ENCODE measurements at regions not wholly inside any gene's neighbourhood (a gene's known extent, or its start where the extent isn't known, plus 50 kb on each side); places are given as distances from the start of the nearest gene placed in this dataset.

DNA sequence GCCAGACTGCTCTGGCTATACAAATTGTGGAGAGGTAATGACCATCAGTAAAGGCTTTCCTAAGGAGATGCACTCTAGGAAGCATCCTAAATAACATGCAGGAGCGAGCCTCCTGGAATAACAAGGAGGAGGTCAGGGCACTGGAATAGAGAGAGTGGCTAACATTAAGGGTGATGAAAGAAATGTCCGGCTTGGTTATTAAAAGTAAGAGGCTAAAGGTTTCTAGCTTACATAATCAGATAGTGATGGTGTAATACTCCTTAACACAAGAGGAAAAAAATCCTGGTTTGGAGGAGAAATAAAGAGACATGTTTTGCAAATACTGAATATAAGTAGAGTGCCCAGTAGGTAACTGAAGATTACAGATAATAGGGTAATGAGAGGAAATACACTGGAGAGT, 365.7 kb downstream of the ZEB2 start:
- DNase-seq, result no peak

DNA sequence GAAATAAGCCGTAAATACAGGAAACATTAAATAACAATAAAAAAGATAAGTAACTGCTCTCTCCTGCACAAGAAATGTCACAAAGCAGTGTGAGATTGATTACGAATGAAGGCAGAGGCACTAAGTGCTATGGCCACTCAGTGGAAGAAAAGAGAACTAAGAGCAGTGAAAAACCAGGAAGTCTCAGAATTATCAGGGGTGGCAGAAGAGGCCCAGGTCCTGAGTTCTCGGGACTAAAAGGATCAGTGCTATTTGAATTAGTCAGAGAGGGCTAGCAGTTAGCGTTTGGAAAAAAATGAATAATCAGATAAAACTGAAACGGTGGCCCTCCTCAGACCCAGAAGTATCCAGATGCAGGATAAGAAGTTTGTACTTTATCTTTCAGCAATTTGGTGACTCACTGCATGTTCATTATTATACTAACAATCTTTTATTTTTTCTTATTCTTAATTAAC, 367.1 kb downstream of the ZEB2 start:
- DNase-seq, result no peak

DNA sequence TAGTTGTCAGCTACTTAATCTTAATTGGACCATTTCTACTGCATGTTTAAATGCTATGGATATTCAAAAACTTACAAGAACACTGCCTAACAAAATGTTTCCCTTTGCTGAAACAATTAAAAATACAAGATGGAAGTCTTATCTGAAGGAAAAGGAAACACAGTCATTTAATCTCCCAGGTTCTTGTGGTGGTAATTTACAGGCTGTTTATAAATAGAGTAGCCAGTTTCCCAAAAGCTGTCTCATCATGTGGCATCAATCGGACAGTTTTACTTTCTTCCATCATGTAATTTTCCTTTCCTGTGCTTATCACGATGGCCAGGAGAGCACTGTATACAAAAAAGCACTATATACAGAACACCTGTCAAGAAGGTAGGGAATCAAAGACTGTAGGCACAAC, 368.1 kb downstream of the ZEB2 start:
- DNase-seq, result no peak

DNA sequence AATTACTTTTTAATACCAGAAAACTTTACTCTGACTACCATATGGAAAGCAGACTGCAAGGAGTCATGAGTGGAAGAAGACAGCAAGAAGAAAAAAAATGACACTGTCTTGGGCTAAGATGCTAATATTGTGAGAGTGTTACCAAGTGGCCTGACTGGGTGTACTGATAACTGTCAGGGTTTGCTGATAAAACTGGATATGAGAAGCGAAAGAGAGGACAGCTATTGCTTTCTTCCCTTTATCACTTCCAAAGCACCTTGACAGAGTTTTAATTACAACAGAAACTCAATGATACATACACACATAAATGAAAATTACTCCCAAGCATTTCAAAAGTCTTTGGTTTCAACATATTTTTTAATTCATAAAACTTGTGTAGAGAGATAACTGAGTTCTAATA, 368.5 kb downstream of the ZEB2 start:
- DNase-seq, result no peak

DNA sequence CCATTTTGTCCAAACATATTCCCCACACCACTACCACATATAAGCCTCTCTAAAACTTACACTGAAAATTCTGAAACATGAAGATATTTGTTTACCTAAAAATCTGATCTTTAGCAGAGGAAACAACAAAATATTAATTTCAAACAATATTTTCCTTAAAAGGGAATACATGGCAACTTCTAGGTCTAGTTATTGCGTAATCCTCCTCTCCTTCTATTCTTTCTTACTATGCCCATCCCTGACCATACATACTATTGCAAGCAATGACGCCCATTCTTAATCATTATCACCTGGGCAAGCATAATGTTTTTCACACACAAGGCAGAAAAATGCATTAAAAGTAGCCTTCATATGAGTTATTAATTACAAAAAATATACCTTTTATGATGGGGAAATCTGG, 372.6 kb downstream of the ZEB2 start:
- no peak for DNase-seq

DNA sequence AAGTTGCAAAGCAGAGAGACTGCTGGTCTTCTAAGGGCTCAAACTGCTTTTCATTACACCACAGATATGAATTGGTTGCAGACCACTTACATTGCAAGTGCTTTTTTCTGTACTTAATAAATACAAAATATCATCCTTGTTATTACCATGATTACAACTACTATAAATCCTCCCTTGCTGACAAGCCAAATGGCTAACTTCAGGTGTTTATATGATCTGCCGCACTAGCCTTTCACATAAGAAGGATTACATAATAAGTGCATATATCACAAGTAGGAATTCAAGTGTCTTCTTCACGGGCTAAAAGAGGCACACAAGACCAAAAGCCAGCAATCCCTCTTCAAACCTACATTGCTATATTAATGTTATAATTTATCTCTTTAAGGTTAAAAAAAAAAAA, 373.0 kb downstream of the ZEB2 start:
- DNase-seq, result no peak

DNA sequence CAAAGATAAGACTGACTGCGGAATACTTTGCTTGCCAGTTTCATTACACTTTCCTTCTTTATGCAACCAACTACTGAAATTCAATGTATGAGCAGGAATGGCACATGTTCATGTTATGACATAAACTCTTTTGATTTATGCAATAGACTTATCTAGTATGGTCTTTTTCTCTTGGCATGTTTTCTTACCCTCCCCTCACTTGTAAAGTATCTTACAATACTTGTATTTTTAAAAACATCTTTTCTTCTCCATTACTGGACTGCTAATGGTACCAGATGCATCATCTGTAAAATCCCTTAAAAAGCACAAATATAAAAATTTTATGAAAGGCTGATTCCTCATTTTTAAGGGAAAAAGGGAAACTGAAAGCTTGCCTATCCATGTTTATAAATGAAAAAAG, 373.8 kb downstream of the ZEB2 start:
- DNase-seq, result no peak

DNA sequence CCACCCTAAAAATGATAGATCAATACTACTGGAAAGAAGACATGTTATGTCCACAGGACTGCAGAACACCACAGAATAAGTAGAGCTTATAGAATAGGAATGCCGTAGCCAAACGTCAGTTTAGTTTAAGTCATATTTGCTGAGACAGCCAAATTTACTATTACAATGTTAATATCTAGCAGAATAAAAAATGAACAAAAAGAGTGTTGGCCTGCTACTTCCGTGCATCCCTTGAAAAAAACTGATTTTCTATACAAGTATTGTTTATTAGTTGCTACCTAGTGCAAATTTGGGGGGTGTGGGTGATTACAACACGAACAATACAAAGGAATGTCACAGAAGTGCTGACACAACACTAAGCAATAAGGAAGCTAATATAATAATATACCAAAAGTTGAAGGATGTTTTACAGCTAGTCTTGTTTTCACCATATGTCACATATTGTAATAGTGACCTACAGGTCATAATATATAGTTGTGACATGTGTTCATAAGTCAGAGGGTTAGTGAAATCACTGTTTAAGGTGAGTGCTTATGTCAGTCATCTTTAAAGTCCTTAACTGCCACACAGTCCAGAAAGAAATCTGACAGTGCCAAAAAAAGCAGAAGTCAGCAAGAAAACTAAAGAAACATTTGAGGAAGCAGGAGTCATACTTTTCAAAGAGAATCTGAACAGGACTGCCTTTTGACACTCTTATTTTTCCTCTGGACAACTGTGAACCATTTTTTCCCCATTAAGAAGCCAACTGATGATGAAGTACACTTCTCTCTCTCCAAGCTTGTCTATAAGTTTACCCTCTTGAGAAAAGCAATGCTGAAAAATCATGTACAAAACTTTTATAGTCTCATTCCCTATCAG, 376.4 kb downstream of the ZEB2 start:
- no peak for DNase-seq

DNA sequence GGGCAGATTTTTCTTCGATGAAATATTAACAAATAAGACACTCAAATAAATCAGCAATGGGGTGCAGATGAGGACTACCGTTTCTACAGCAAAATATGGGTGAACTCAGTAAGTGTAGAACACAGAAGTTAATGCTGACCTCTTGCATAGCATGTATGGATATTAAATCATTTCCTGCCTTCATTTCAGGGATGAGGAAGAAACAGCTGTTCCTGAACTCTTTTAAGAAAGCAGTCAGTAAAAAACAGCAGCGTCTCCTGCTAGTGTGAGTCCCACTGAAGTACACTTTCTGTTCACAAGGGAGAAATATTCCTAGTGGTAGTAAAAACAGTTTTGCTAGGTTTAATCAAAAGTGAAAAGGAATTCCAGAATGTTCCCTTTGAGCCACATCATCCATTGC, 379.0 kb downstream of the ZEB2 start:
- no peak for DNase-seq

DNA sequence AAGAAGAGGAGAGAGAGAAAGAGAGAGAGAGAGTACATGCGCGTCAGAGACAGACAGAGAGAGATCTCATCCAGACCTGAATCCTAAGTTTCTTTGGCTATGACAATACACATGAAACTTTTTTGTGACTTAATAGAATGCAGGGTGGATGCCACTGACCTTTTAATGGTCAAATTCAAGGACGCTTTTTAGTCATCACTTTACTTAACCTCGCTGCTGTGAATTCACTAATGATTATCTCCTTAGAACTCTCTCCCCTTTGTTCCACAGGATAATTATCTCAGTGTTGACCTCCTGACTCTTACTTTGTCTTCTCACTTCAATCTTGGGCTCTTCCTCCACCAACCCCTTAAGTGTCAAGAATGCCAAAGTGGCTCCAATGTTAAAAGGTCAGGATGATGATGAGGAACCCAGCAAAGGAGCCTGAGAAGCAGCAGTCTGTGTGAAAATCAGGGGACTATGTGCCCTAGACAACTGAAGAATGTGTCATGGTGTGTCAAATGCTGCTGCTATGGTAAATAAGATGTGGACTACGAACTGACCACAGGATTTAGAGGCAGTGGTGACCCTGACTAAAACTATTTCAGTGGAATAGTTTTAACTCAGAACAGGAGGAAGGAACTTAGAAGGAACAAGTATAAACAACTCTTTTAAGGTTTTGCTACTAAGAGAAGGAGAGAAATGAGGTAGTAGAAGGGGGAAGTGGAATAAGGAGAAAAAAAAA, 382.1 kb downstream of the ZEB2 start:
- DNase-seq, result no peak

DNA sequence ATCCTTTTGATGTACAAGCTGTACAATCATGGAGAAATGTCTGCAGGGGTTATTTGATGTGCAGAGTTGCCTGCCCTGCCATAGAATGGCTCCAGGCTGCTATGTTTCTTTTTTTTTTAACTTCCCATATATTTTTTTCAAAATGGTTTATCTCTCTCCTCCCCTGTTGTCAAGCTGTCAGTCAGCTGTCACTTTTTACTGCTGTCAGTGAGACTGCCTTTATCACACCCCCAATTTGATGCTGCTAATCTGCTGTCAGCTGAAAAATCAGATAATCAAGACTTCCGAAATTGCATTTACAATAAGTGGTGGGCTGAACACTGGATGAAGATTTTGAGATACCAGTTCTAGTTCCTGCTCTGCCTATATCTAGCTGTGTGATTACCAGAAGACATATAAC, 382.6 kb downstream of the ZEB2 start:
- DNase-seq, result no peak

DNA sequence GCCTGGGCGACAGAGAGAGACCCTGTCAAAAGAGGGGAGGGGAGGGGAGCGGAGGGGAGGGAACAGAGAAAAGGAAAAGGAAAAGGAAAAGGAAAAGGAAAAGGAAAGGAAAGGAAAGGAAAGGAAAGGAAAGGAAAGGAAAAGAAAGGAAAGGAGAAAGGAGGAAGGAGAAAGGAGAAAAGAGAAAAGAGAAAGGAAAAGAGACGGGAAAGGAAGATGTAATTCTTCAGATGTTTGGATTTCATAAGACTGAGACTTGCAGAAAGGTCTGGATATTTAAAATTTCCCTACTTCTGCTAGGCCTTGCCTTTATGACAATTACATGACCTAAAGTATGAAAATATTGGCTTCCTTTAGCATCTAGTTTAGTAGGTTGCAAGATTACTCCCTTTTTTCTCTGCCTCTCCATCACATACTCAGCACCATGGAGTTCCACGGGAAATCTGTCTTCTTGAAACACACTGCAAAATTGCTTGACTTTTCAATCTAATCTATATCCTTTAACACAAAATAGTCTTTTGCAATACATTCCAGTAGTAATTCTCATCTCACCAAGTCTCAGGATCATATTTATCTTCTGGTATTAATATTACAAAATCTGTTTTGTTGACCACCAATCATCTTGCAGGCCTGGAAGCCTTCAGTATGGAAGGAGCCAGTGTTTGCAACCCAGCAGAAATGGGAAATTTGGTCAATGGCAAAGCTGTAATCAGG, 383.5 kb downstream of the ZEB2 start:
- no peak for DNase-seq

DNA sequence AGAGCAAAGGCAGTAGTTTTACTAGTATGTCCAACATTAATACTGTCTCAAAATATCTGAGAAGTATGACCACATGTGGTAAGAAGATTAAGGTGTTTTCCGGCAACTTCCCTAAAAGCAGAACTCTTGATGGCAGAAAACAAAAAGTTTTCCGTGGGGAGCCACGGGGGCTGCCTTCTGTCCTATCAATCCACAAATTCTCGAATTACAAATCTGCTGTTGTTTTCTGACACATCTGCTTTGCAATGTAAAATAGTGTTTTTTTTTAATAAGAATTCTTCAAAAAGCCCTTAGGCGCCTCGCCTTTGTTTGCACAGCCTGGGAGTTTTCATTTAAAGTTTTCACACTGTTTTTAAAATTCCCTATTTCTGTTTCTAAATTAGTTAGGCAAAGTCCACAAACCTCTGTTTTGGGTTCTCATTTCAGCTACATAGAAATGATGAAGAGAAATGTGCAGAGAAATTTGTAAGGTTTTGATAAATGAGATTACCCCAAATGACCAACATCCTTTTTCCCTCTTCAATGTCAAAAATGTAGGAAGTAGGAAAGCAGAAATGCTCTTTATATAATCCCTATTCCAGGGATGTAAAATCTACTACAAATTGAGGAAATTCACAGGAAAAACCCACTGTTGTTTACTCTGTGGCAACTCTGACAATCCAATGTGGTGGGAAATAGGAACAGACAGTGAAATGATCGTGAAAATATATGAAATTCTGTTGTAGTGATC, 385.8 kb downstream of the ZEB2 start:
- no peak for DNase-seq

DNA sequence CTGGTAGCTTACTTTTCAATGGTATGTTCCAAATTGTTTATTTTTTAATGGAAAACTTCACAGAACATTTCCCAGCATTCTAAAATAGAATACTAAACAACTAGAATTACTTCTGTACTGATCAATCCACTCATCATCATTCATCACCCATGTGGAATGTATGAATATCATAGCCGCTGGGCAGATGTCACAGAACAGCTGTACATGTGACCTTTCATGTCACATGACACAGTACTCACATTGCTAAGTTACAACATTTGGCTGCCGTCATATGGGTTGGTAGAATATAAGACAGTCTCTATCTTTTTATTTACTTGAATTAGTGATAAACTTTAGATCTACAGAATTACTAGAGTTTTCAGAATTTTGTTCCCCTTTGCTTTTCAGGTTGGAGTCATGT, 387.6 kb downstream of the ZEB2 start:
- DNase-seq, result no peak

DNA sequence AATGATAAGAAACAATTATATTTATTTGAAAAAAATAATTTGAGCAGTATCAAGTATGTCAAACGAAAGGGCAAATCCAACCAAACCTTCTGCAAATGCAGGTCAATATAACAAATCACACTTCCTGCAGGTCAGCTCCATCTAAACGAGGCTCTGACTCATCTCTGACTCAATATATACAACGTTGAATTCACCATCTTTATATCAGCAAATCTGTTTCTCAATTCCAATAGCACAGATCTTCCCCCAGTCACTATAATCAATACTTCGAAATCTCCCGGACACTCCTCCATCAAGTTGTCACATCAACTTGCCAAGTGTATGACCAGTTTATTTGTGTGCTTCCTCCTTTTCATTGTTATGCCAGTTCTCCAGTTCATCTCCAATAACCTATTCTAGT, 388.9 kb downstream of the ZEB2 start:
- peak in 1 of 5 experiments; percentile 10 for DNase-seq

DNA sequence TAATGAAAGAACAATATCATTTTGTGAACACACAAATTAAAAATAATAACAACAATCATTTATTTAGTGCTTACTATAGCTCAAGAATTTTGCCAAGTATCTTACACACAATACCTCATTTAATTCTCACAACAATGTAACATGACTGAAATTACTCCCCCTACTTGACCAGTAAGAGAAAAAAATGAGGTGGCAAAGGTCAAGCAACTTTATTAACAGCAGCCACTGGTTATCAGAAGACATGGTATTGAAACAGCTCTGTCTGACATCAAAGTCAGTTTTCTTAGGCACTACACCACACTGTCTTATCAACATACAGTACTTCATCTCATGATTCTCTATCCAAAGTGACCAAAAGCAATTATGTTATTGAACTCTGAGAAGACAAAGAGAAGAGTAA, 389.4 kb downstream of the ZEB2 start:
- no peak for DNase-seq

DNA sequence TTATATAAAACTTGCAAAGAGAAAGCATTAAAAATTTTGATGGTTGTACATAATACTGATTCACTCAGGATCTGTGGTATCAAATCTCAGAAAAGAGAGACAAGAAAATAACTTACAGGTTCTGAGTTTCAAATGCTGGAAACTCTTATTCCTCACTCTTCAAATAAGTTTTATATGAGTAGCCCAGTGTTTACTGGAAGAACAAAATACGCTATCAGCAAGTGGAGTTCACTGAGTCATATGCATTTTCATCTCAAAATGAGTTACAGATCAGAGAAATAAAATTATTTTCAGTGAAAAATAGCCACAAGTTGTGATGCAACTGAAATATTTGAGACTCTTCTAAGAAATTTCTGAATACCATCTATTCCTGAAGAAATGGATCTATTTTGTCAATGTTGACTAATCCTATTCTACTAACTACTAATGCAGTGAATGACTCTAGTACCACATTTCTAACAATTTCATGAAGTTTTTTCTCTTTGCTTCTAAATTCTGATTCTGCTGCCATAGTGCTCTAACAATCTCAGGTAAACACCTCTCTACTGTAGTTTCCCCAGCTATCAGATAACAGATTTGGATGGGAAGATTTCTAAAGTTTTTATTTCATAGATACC, 391.7 kb downstream of the ZEB2 start:
- DNase-seq, result no peak

DNA sequence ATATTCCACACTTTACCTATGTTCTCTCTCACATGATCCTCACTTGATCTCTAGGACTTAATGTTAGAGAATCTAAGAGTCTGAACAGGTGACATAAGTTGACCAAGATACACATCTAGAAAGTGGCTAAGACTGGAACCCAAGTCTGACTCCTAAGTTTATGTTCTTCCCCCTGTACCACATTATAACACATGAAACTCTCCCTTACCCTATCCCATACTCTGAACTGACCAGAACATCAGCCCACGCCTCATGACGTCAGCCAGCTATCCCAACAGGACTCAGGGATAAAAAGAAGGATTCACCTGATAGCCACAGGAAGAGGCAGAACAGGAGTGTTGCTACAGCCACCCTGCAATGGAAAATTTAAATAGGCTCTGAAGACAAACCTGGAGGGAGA, 392.2 kb downstream of the ZEB2 start:
- no peak for DNase-seq

DNA sequence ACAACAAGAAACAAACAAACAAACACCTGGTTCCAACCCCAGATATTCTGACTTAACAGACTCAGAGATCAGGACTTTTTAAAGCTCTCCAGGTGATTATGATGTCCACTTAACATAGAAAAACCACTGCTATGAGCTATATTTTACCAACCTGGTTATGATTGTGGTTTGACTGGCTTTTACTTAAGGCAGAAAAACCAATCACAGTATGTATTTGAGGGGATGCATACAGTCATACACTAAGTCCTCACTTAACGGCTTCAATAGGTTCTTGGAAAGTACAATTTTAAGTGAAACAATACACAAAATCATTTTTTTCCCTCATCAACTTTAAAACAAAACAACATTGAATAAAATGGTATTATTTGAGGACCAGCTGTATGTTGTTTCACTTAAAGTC, 393.6 kb downstream of the ZEB2 start:
- no peak for DNase-seq

DNA sequence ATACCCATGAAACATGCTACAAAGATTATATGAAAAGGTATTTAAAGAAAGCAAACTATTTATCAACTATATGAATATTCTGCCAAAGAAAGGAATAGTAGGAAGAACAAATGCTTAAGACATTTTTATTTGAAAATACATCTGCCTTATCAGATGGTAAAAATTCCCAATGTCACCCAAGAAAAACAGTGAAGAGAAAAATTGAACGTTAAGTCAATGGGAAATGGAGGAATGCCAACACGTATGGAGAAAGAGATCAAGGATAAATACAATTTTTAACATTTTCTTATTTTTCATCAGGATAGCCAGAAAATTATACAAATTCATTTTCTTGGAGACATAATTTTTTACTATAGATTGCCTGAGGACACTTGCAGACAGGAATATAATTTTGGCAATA, 394.2 kb downstream of the ZEB2 start:
- DNase-seq, result no peak

DNA sequence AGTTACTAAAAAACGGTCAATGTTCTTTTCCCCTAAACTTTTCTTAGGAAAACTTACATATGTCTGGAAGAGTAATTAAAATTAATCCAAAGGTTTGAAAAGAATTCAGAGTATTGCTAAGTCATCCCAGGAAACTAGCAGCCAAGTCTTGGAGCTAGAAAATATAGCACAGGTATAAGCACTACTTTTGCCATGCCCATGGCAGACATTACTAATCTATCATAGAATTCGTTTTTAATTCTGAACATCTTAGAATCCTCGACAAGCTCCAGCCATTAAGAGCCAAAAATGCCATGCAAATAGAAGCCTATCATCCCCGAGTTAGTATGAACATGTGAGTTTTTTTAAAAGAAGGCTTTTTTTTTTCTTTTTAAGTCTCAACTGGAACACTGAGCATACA, 395.0 kb downstream of the ZEB2 start:
- no peak for DNase-seq

DNA sequence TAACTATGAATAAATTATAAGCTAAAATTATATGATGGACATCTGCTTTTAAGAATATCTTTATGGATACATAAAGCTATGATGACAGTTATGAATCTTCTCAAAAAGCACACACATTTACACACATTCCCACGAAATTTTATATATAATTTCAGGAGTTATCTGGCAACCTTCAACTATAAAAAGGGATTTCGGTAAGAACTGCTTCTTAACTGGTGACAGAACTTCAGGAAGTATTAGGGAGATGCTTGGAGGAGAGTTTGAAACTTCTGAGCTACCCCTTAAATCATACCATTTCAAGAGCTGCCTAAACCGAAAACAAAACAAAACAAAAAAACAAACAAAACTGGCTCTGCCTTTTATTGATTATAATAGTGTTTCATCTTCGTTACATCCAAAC, 399.4 kb downstream of the ZEB2 start:
- DNase-seq, result no peak

DNA sequence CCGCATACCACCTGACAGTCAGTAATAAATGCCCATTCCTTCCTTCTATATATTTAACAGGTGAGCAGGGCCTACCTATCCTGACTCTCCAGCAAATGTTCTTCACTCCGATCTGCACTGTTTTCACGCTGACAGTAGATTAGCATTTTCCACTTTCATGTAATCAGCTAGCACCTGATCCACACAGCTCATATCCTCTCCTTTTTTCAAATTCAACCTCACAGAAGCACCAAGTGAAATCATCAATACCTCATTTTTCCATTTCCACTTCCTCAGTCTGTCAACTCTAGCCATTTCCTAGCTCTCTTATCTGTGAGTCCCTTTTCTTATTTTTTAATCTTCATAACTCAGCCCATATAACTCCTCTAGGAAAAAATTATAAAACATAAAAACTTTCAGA, 402.8 kb downstream of the ZEB2 start:
- DNase-seq, result no peak

Data from T-helper 2 cell (primary cell).